ENCODE measurements at regions not wholly inside any gene's neighbourhood (a gene's known extent, or its start where the extent isn't known, plus 50 kb on each side); places are given as distances from the start of the nearest gene placed in this dataset.
"Not testable (repeated sequence)": the region's sequence is repeated elsewhere in the genome, so short reads cannot be mapped to it uniquely, and the experiment has no call there.

DNA sequence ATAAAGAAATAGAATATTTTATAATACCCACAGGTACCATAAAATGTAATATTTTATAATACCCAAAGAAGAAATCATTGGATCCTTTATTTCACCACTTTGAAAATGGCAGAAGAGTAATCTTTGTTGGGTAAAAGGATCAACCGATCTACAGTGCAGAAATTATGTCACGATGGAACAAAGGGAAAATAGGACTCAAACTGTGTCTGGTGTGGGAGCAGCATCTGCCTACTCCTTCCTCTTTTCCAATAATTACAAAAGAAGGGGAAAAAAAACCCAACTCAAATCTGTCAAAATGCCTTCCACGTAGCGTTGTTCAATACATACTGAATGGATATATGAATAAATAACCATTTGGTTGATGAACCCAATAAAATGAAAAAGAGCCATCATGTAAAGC lies 492.6 kb upstream of the TBL1XR1 start:
- H3K36me3 Mint-ChIP-seq (ENCODE audit: low read depth) = no peaks in the 10 kb centered on the region

GRCh38 chr3:177690306-177690705 lies 493.0 kb upstream of the TBL1XR1 start:
- Mint-ChIP-seq H3K36me3 (ENCODE audit: low read depth) (no peaks in the 10 kb centered on the region), H3K9me3 (no peaks in the 10 kb centered on the region), H3K4me1 (no peaks in the 10 kb centered on the region), H3K27me3 (no peaks in the 10 kb centered on the region), H3K4me3 (no peak overlapping the region), H3K27ac (no peak overlapping the region)
- no peak for ATAC-seq (replicated peaks)

More for the DNA sequence above, 492.6 kb upstream of the TBL1XR1 start:
- H3K27ac Mint-ChIP-seq = no peak overlapping the region
- H3K4me3 Mint-ChIP-seq = no peak overlapping the region
- H3K9me3 Mint-ChIP-seq = no peaks in the 10 kb centered on the region
- ATAC-seq (replicated peaks) = no peak
- H3K27me3 Mint-ChIP-seq = no peaks in the 10 kb centered on the region
- no peaks in the 10 kb centered on the region for H3K4me1 Mint-ChIP-seq

GRCh38 chr3:177692304-177692975 lies 495.2 kb upstream of the TBL1XR1 start:
- no peak for ATAC-seq (replicated peaks)
- Mint-ChIP-seq H3K4me3 (no peak overlapping the region), H3K27me3 (no peaks in the 10 kb centered on the region), H3K9me3 (no peaks in the 10 kb centered on the region), H3K4me1 (no peaks in the 10 kb centered on the region), H3K36me3 (ENCODE audit: low read depth) (no peaks in the 10 kb centered on the region), H3K27ac (no peak overlapping the region)

- Mint-ChIP-seq H3K9me3 (no peaks in the 10 kb centered on the region), H3K36me3 (ENCODE audit: low read depth) (no peaks in the 10 kb centered on the region), H3K4me3 (no peak overlapping the region), H3K27me3 (no peaks in the 10 kb centered on the region), H3K27ac (no peak overlapping the region), H3K4me1 (no peaks in the 10 kb centered on the region)
- no peak for ATAC-seq (replicated peaks)
These were observed 496.5 kb upstream of the TBL1XR1 start for GRCh38 chr3:177693616-177694264.

GRCh38 chr3:177694316-177694715 lies 497.0 kb upstream of the TBL1XR1 start:
- Mint-ChIP-seq H3K9me3 (no peaks in the 10 kb centered on the region), H3K4me3 (no peak overlapping the region), H3K27me3 (no peaks in the 10 kb centered on the region), H3K36me3 (ENCODE audit: low read depth) (no peaks in the 10 kb centered on the region), H3K4me1 (no peaks in the 10 kb centered on the region), H3K27ac (no peak overlapping the region)
- ATAC-seq (replicated peaks) = no peak

GRCh38 chr3:177694951-177695350 lies 497.7 kb upstream of the TBL1XR1 start:
- Mint-ChIP-seq H3K36me3 (ENCODE audit: low read depth) (no peaks in the 10 kb centered on the region), H3K27ac (no peak overlapping the region), H3K27me3 (no peaks in the 10 kb centered on the region), H3K9me3 (no peaks in the 10 kb centered on the region), H3K4me1 (no peaks in the 10 kb centered on the region), H3K4me3 (no peak overlapping the region)
- no peak for ATAC-seq (replicated peaks)

GRCh38 chr3:177700117-177700516 lies 502.8 kb upstream of the TBL1XR1 start:
- no peaks in the 10 kb centered on the region for H3K4me1 Mint-ChIP-seq
- H3K36me3 Mint-ChIP-seq (ENCODE audit: low read depth) = no peaks in the 10 kb centered on the region
- H3K27ac Mint-ChIP-seq = no peak overlapping the region
- no peak overlapping the region for H3K4me3 Mint-ChIP-seq
- no peaks in the 10 kb centered on the region for H3K9me3 Mint-ChIP-seq
- no peaks in the 10 kb centered on the region for H3K27me3 Mint-ChIP-seq
- no peak for ATAC-seq (replicated peaks)

- H3K36me3 Mint-ChIP-seq (ENCODE audit: low read depth) = no peaks in the 10 kb centered on the region
- no peaks in the 10 kb centered on the region for H3K4me1 Mint-ChIP-seq
- ATAC-seq (replicated peaks) = peak; percentile 56
- H3K9me3 Mint-ChIP-seq = no peaks in the 10 kb centered on the region
- no peak overlapping the region for H3K4me3 Mint-ChIP-seq
- H3K27ac Mint-ChIP-seq = no peak overlapping the region
- no peaks in the 10 kb centered on the region for H3K27me3 Mint-ChIP-seq
These were observed 506.5 kb upstream of the TBL1XR1 start for GRCh38 chr3:177703788-177704187.

DNA sequence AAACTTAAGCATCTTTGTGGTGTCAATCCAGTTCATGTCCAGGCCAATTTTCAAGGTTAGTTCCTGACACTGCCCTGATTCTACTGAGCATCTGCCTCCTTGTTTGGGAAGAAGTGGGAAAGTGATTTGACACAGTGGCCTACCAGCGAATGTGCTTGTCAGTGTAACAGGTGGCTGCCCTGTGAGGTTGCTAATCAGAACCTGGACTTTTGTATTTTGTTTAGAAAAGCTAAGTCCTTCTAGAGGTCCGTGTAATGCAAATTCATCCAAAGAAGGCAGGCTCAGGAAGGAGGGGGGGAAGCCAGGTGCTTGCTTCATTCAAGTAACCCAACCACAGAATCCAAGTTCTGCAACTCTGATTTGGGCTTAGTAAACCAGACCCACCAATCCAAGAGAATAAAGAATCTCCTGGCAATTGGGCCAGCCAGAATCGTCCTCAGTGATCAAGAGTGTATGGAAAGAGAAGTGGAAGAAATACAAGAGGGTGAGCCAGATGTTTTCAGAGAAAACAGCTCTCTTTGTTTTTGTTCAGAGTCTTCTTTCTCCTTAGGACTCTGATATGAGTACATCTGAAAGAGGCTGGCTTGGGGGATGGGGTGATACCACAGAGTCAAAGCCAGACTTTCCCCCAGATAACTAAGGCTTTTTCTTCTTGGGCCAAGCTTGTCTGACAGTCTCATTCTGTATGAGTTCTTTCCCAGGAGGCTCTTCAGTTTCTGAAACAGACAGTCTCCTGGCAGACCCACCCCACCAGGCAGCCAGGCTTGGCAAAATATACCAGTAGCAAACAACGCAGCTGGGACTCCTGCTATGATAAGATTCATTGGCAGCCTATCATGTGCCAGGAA lies 508.9 kb upstream of the TBL1XR1 start:
- H3K27me3 Mint-ChIP-seq = no peaks in the 10 kb centered on the region
- H3K27ac Mint-ChIP-seq = no peak overlapping the region
- H3K36me3 Mint-ChIP-seq (ENCODE audit: low read depth) = no peaks in the 10 kb centered on the region
- H3K4me1 Mint-ChIP-seq = no peaks in the 10 kb centered on the region
- ATAC-seq (replicated peaks) = no peak
- H3K9me3 Mint-ChIP-seq = no peaks in the 10 kb centered on the region
- H3K4me3 Mint-ChIP-seq = no peak overlapping the region

DNA sequence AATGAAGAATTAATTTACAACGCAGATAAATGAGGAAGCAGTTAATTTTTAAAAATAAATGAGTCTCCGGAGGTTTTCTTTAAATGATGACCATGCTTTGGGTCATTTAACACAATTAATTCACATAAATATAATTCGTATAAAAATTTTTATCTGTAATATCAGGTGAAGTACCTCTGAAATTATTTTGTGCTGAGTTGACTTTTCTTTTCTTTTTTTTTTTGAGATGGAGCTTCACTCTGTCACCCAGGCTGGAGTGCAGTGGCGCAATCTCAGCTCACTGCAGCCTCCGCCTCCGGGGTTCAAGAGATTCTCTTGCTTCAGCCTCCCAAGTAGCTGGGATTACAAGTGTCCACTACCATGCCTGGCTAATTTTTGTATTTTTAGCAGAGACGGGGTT lies 512.2 kb upstream of the TBL1XR1 start:
- not testable (repeated sequence) for H3K36me3 Mint-ChIP-seq (ENCODE audit: low read depth); H3K27me3 Mint-ChIP-seq; H3K4me3 Mint-ChIP-seq; H3K4me1 Mint-ChIP-seq; ATAC-seq (replicated peaks); H3K27ac Mint-ChIP-seq; H3K9me3 Mint-ChIP-seq

- H3K4me1 Mint-ChIP-seq = no peaks in the 10 kb centered on the region
- no peak overlapping the region for H3K27ac Mint-ChIP-seq
- H3K4me3 Mint-ChIP-seq = no peak overlapping the region
- no peak for ATAC-seq (replicated peaks)
- no peaks in the 10 kb centered on the region for H3K27me3 Mint-ChIP-seq
- H3K36me3 Mint-ChIP-seq (ENCODE audit: low read depth) = no peaks in the 10 kb centered on the region
- no peaks in the 10 kb centered on the region for H3K9me3 Mint-ChIP-seq
These were observed 513.2 kb upstream of the TBL1XR1 start for GRCh38 chr3:177710506-177710905.

- Mint-ChIP-seq H3K9me3 (no peaks in the 10 kb centered on the region), H3K27ac (no peak overlapping the region), H3K4me3 (no peak overlapping the region), H3K27me3 (no peaks in the 10 kb centered on the region), H3K36me3 (ENCODE audit: low read depth) (no peaks in the 10 kb centered on the region), H3K4me1 (no peaks in the 10 kb centered on the region)
- ATAC-seq (replicated peaks) = no peak
These were observed 514.4 kb upstream of the TBL1XR1 start for GRCh38 chr3:177711637-177712036.

DNA sequence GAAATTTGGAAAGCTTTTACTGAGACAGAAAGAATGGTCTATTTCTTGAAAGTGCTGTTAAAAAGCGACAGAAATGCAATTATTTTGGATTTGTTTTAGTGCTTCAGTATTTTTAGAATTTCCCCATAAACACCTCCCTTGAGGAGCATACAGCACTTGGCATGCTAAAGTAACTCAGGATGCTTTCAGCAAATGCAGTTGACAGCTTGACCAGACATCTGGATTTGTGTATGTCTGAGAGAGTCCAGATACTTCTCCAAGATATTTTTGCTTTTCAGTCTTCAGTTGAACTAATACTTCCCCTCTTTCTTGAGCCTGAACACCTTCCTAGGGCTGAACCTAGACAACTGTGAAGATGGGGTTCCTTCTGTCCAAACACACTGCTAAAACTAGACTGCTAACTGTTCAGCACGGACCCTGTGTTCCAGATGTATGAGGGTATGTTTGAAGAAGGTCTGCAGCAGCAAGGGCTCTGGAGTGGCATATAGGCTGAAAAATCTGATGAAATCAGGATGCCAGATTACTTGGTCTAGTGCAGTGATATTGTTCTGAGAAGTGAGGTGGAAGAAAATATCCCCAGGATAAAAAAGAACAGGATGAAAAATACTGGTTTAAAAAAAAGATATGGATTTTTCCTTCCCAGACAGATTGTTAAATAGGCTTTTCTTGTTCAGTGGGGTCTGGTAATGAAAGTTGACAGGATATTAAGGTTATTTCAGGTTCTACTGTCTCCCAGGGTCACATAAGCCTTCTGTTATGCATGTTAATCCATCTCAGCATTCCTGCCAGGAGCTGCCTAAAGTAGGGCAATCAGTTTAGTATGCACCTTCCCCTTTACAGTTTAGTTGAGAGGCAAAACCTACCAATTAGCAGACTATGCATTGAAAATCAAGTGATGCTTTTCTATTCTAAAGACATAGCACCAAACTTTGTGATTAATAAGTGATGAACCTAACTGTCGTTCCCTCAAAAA lies 516.9 kb upstream of the TBL1XR1 start:
- no peaks in the 10 kb centered on the region for H3K9me3 Mint-ChIP-seq
- no peaks in the 10 kb centered on the region for H3K36me3 Mint-ChIP-seq (ENCODE audit: low read depth)
- no peak overlapping the region for H3K27ac Mint-ChIP-seq
- H3K4me3 Mint-ChIP-seq = no peak overlapping the region
- no peaks in the 10 kb centered on the region for H3K4me1 Mint-ChIP-seq
- H3K27me3 Mint-ChIP-seq = no peaks in the 10 kb centered on the region
- ATAC-seq (replicated peaks) = no peak

DNA sequence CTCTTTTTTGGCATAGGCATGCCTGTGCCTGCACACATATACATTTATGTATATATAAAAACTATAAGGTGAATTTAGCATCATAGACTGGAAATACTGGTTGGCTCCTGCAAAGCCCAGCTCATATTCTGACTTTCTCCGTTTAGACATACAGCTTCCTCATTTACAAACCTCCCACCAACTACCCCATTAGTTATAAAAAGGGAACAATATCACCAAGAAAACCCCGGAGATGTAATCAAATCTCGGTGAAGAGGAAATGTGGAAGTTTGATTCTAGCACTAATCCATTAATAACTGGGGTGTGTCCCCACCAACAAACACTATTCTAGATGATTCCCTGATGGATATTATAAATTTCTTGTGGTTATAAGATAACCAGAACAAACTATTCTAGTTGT lies 517.7 kb upstream of the TBL1XR1 start:
- H3K27me3 Mint-ChIP-seq = no peaks in the 10 kb centered on the region
- H3K27ac Mint-ChIP-seq = no peak overlapping the region
- ATAC-seq (replicated peaks) = no peak
- no peaks in the 10 kb centered on the region for H3K9me3 Mint-ChIP-seq
- no peaks in the 10 kb centered on the region for H3K4me1 Mint-ChIP-seq
- H3K36me3 Mint-ChIP-seq (ENCODE audit: low read depth) = no peaks in the 10 kb centered on the region
- H3K4me3 Mint-ChIP-seq = no peak overlapping the region
